GM23338 (cell line): ENCODE measurements at regions not wholly inside any gene's neighbourhood (a gene's known extent, or its start where the extent isn't known, plus 50 kb on each side); places are given as distances from the start of the nearest gene placed in this dataset.

Source experiments
- ATAC-seq: fragments of 200-7000 bp; cut with Tn5 transposase; 3 replicates; pipeline ENCODE4 v1.9.1; 2020
- DNase-seq: peaks from one replicate; pipeline ENCODE4 v3.0.0-alpha.2; 2015; ENCODE audit warnings: low spot score
- H2AFZ ChIP-seq: fragments of 200-600 bp; sonication (generic); 2 replicates; pipeline ENCODE4 v1.8.0; 2016; ENCODE audit warnings: antibody characterized with exemption, mild to moderate bottlenecking, moderate library complexity
- H3F3A ChIP-seq: fragments of 200-600 bp; sonication (generic); replicated peaks from 2 replicates; pipeline ENCODE4 v1.8.0; 2017; ENCODE audit warnings: antibody characterized with exemption, mixed run types, low read depth
- H3K27ac ChIP-seq: fragments of 200-600 bp; sonication (generic); 2 replicates; pipeline ENCODE4 v1.6.1; 2016; ENCODE audit warnings: low read depth
- H3K27me3 ChIP-seq: fragments of 200-600 bp; sonication (generic); 2 replicates; pipeline ENCODE4 v1.8.0; 2016; ENCODE audit warnings: mild to moderate bottlenecking, mixed run types, moderate library complexity; ENCODE audit not compliant: insufficient read depth
- H3K36me3 ChIP-seq: fragments of 200-600 bp; sonication (generic); 2 replicates; pipeline ENCODE4 v1.8.0; 2016; ENCODE audit warnings: mild to moderate bottlenecking; ENCODE audit not compliant: insufficient read depth
- H3K4me1 ChIP-seq: fragments of 200-600 bp; sonication (generic); 2 replicates; pipeline ENCODE4 v1.8.0; 2016; ENCODE audit warnings: mild to moderate bottlenecking, moderate library complexity; ENCODE audit not compliant: insufficient read depth
- H3K4me2 ChIP-seq: fragments of 200-600 bp; sonication (generic); 2 replicates; pipeline ENCODE4 v1.7.1; 2017; ENCODE audit warnings: mixed run types
- H3K4me3 ChIP-seq: fragments of 200-600 bp; sonication (generic); 2 replicates; pipeline ENCODE4 v1.6.1; 2016; ENCODE audit warnings: mixed run types
- H3K79me2 ChIP-seq: fragments of 200-600 bp; sonication (generic); replicated peaks from 2 replicates; pipeline ENCODE4 v1.8.0; 2017; ENCODE audit warnings: mild to moderate bottlenecking; ENCODE audit not compliant: insufficient read depth
- H3K9me2 ChIP-seq: fragments of 200-600 bp; sonication (generic); 2 replicates; pipeline ENCODE4 v1.8.0; 2017; ENCODE audit not compliant: insufficient read depth
- H4K20me1 ChIP-seq: fragments of 200-600 bp; sonication (generic); replicated peaks from 2 replicates; pipeline ENCODE4 v1.8.0; 2017; ENCODE audit warnings: mild to moderate bottlenecking; ENCODE audit not compliant: insufficient read depth
- H3K27ac Mint-ChIP-seq: 2 replicates; pipeline ENCODE4 v1.8.0; 2020; ENCODE audit warnings: inconsistent platforms, mild to moderate bottlenecking, moderate library complexity, mixed read lengths
- H3K27me3 Mint-ChIP-seq: 3 replicates; pipeline ENCODE4 v1.8.0; 2022; ENCODE audit warnings: low read depth, mild to moderate bottlenecking, moderate library complexity, mixed read lengths, inconsistent platforms; ENCODE audit not compliant: insufficient read depth, poor library complexity
- H3K36me3 Mint-ChIP-seq: 3 replicates; pipeline ENCODE4 v1.8.0; 2021; ENCODE audit warnings: low read depth, mild to moderate bottlenecking, inconsistent platforms, moderate library complexity, mixed read lengths
- H3K4me1 Mint-ChIP-seq: 3 replicates; pipeline ENCODE4 v1.8.0; 2020; ENCODE audit warnings: mild to moderate bottlenecking, inconsistent platforms, mixed read lengths
- H3K4me3 Mint-ChIP-seq: 3 replicates; pipeline ENCODE4 v1.8.0; 2021; ENCODE audit warnings: moderate library complexity, mild to moderate bottlenecking, inconsistent platforms, mixed read lengths
- H3K9me3 Mint-ChIP-seq: 3 replicates; pipeline ENCODE4 v1.8.0; 2020; ENCODE audit warnings: moderate library complexity, mild to moderate bottlenecking, inconsistent platforms, mixed read lengths
- CREB1 ChIP-seq: fragments of 250-450 bp; sonication (Bioruptor Pico); IDR thresholded peaks from 2 replicates; pipeline ENCODE4 v1.5.0; 2020; ENCODE audit warnings: low read depth, mild to moderate bottlenecking, moderate library complexity
- CTCF ChIP-seq, 2 experiments: fragments of 200-600 bp in 1 of 2; sonication (generic) in 1 of 2; conservative IDR thresholded peaks; 2 replicates each; pipeline versions ENCODE4 v1.5.1 to v1.6.1; 2016 to 2017; ENCODE audit warnings: antibody characterized with exemption in 2 of 2, low read depth in 2 of 2, mild to moderate bottlenecking in 2 of 2, moderate library complexity in 1 of 2
- EZH2 ChIP-seq: fragments of 200-600 bp; sonication (generic); IDR thresholded peaks from one replicate; pipeline ENCODE4 v1.8.0; 2017; ENCODE audit warnings: antibody characterized with exemption, mild to moderate bottlenecking, low read depth; ENCODE audit not compliant: unreplicated experiment
- EZH2phosphoT487 ChIP-seq: fragments of 200-600 bp; sonication (generic); IDR thresholded peaks from one replicate; pipeline ENCODE4 v1.8.1; 2018; ENCODE audit warnings: antibody characterized with exemption; ENCODE audit not compliant: unreplicated experiment
- JUNB ChIP-seq: IDR thresholded peaks from one replicate; pipeline ENCODE4 v1.6.1; 2016; ENCODE audit warnings: antibody characterized with exemption; ENCODE audit not compliant: unreplicated experiment
- NANOG ChIP-seq: IDR thresholded peaks from 2 replicates; pipeline ENCODE4 v1.6.1; 2016; ENCODE audit warnings: antibody characterized with exemption, borderline replicate concordance
- POLR2AphosphoS5 ChIP-seq: IDR thresholded peaks from 2 replicates; pipeline ENCODE4 v1.6.1; 2016; ENCODE audit warnings: antibody characterized with exemption, low read depth
- REST ChIP-seq: IDR thresholded peaks from one replicate; pipeline ENCODE4 v1.6.1; 2018; ENCODE audit warnings: antibody characterized with exemption; ENCODE audit not compliant: unreplicated experiment
- STAT1 ChIP-seq: IDR thresholded peaks from one replicate; pipeline ENCODE4 v1.6.1; 2016; ENCODE audit warnings: antibody characterized with exemption; ENCODE audit not compliant: unreplicated experiment
- ZNF114 ChIP-seq: fragments of 250-450 bp; sonication (Bioruptor Pico); IDR thresholded peaks from 2 replicates; pipeline ENCODE4 v1.5.0; 2020; ENCODE audit warnings: mild to moderate bottlenecking, moderate library complexity
- ZNF331 ChIP-seq: fragments of 250-450 bp; sonication (Bioruptor Pico); IDR thresholded peaks from 2 replicates; pipeline ENCODE4 v1.5.0; 2020; ENCODE audit warnings: low read depth, mild to moderate bottlenecking, moderate library complexity
- TF ChIP-seq, protein P1 (sequence below): IDR thresholded peaks from 2 replicates; pipeline ENCODE4 v1.6.1; 2016; ENCODE audit warnings: antibody characterized with exemption
- TF ChIP-seq, protein P2 (sequence below): fragments of 250-450 bp; sonication (Bioruptor Pico); IDR thresholded peaks from 2 replicates; pipeline ENCODE4 v1.5.0; 2020; ENCODE audit warnings: mild to moderate bottlenecking, moderate library complexity

DNA sequence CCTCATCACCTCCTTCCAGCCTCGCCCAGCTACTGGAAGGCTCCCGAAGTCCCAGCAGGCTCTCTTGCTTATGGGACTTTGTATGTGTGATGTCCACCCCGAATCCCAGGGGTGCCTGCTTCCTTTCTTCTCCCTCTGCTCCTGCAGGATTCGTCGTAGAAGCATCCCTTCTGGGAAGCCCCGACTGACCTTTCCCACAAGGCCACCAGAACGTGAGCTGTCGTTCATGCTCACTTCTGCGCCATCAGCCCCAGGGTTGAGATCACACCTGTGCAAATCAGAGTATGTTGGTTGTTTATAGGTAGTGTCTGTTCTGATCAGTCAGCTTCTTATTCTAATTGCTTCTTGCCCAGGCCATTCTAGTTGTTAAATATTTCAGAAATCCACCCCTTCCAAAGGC lies 101.8 kb downstream of the HS1BP3 start:
- TF ChIP-seq JUNB (no peak), ZNF331 (CRISPR knock-in tag) (no peak), POLR2AphosphoS5 (no peak), EZH2 (no peak), CTCF (conservative IDR thresholded peaks at IDR 0.05; ENCODE audit: low read depth in 2 of 2) (no peak), NANOG (no peak), CREB1 (CRISPR knock-in tag) (no peak), REST (no peak), ZNF114 (no peak), EZH2phosphoT487 (no peak), STAT1 (no peak)
- TF ChIP-seq, protein P1, sequence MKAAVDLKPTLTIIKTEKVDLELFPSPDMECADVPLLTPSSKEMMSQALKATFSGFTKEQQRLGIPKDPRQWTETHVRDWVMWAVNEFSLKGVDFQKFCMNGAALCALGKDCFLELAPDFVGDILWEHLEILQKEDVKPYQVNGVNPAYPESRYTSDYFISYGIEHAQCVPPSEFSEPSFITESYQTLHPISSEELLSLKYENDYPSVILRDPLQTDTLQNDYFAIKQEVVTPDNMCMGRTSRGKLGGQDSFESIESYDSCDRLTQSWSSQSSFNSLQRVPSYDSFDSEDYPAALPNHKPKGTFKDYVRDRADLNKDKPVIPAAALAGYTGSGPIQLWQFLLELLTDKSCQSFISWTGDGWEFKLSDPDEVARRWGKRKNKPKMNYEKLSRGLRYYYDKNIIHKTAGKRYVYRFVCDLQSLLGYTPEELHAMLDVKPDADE: no peak
- TF ChIP-seq, protein P2, sequence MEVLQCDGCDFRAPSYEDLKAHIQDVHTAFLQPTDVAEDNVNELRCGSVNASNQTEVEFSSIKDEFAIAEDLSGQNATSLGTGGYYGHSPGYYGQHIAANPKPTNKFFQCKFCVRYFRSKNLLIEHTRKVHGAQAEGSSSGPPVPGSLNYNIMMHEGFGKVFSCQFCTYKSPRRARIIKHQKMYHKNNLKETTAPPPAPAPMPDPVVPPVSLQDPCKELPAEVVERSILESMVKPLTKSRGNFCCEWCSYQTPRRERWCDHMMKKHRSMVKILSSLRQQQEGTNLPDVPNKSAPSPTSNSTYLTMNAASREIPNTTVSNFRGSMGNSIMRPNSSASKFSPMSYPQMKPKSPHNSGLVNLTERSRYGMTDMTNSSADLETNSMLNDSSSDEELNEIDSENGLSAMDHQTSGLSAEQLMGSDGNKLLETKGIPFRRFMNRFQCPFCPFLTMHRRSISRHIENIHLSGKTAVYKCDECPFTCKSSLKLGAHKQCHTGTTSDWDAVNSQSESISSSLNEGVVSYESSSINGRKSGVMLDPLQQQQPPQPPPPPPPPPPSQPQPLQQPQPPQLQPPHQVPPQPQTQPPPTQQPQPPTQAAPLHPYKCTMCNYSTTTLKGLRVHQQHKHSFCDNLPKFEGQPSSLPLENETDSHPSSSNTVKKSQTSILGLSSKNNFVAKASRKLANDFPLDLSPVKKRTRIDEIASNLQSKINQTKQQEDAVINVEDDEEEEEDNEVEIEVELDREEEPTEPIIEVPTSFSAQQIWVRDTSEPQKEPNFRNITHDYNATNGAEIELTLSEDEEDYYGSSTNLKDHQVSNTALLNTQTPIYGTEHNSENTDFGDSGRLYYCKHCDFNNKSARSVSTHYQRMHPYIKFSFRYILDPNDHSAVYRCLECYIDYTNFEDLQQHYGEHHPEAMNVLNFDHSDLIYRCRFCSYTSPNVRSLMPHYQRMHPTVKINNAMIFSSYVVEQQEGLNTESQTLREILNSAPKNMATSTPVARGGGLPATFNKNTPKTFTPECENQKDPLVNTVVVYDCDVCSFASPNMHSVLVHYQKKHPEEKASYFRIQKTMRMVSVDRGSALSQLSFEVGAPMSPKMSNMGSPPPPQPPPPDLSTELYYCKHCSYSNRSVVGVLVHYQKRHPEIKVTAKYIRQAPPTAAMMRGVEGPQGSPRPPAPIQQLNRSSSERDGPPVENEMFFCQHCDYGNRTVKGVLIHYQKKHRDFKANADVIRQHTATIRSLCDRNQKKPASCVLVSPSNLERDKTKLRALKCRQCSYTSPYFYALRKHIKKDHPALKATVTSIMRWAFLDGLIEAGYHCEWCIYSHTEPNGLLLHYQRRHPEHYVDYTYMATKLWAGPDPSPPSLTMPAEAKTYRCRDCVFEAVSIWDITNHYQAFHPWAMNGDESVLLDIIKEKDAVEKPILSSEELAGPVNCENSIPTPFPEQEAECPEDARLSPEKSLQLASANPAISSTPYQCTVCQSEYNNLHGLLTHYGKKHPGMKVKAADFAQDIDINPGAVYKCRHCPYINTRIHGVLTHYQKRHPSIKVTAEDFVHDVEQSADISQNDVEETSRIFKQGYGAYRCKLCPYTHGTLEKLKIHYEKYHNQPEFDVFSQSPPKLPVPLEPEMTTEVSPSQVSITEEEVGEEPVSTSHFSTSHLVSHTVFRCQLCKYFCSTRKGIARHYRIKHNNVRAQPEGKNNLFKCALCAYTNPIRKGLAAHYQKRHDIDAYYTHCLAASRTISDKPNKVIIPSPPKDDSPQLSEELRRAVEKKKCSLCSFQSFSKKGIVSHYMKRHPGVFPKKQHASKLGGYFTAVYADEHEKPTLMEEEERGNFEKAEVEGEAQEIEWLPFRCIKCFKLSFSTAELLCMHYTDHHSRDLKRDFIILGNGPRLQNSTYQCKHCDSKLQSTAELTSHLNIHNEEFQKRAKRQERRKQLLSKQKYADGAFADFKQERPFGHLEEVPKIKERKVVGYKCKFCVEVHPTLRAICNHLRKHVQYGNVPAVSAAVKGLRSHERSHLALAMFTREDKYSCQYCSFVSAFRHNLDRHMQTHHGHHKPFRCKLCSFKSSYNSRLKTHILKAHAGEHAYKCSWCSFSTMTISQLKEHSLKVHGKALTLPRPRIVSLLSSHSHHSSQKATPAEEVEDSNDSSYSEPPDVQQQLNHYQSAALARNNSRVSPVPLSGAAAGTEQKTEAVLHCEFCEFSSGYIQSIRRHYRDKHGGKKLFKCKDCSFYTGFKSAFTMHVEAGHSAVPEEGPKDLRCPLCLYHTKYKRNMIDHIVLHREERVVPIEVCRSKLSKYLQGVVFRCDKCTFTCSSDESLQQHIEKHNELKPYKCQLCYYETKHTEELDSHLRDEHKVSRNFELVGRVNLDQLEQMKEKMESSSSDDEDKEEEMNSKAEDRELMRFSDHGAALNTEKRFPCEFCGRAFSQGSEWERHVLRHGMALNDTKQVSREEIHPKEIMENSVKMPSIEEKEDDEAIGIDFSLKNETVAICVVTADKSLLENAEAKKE (CRISPR knock-in tag): no peak
- ATAC-seq (no peak), DNase-seq (no peak)
- Mint-ChIP-seq H3K4me3 (no peak overlapping the region), H3K4me1 (peaks cover 24% of the 10 kb centered on the region), H3K36me3 (peaks cover 9% of the 10 kb centered on the region; the same call in 2 of the 3 replicates), H3K9me3 (peaks cover 13% of the 10 kb centered on the region; the same call in 2 of the 3 replicates), H3K27ac (no peak overlapping the region), H3K27me3 (peaks cover 10% of the 10 kb centered on the region)
- Histone ChIP-seq H3K4me2 (no peak overlapping the region), H3K27ac (no peak overlapping the region), H3K79me2 (no peaks in the 10 kb centered on the region), H3F3A (no peaks in the 10 kb centered on the region), H3K27me3 (no peaks in the 10 kb centered on the region), H3K9me2 (0 out of 2 replicates have a peak, but pooled peaks cover 4% of the 10 kb centered on the region), H4K20me1 (no peaks in the 10 kb centered on the region), H2AFZ (0 out of 2 replicates have a peak overlapping the region, but pooled peaks have one; percentile 10), H3K36me3 (no peaks in the 10 kb centered on the region; the same call in 1 of the 2 replicates), H3K4me1 (no peaks in the 10 kb centered on the region), H3K4me3 (no peak overlapping the region)
